Endothelial cell of umbilical vein (primary cell): ENCODE measurements at regions not wholly inside any gene's neighbourhood (a gene's known extent, or its start where the extent isn't known, plus 50 kb on each side); places are given as distances from the start of the nearest gene placed in this dataset.

Source experiments
- BruUV-seq: library from RNA; stranded (reverse); fragments of 400-500 nt; replicated peaks from 2 replicates; lab custom pipeline; 2021; lab: Mats Ljungman, UMichigan
- CTCF ChIA-PET: fragments of 300-600, 350-600 bp; sonication (Branson Sonifier 250); formaldehyde crosslinking; loops from one replicate; lab custom pipeline; 2021; ENCODE audit warnings: antibody characterized with exemption, inconsistent platforms; lab: Charles Lee
- POLR2A ChIA-PET: fragments of 300-600, 350-600 bp; sonication (Branson Sonifier 250); formaldehyde crosslinking; loops from one replicate; lab custom pipeline; 2021; ENCODE audit warnings: antibody characterized with exemption, inconsistent platforms; lab: Charles Lee
- DNase-seq: peaks from one replicate; pipeline ENCODE4 v3.0.0-alpha.2; 2011; ENCODE audit warnings: low read depth, low spot score
- FAIRE-seq: peaks from 2 replicates; lab custom pipeline; 2011; peaks lifted over from hg19 to GRCh38; lab: Jason Lieb, UNC
- H2AFZ ChIP-seq: 2 replicates; pipeline ENCODE4 v1.6.0; 2012; ENCODE audit warnings: low read depth, low read length, control low read depth, inconsistent platforms
- H3K27ac ChIP-seq: 2 replicates; pipeline ENCODE4 v1.5.1; 2011; ENCODE audit warnings: low read depth, mild to moderate bottlenecking, control low read depth, low read length, moderate library complexity; ENCODE audit not compliant: insufficient read depth
- H3K27me3 ChIP-seq, 2 experiments: 2 replicates each; pipeline versions ENCODE4 v1.6.0 to v1.6.1; 2011; ENCODE audit warnings: low read length in 2 of 2, mixed read lengths in 1 of 2; ENCODE audit not compliant: control insufficient read depth in 2 of 2, insufficient read depth in 2 of 2
- H3K36me3 ChIP-seq, 2 experiments: 2 replicates in 1 of 2; 3 replicates in 1 of 2; pipeline ENCODE4 v1.5.1; 2011; ENCODE audit warnings: low read length in 2 of 2, mild to moderate bottlenecking in 1 of 2, moderate library complexity in 1 of 2; ENCODE audit not compliant: control insufficient read depth in 2 of 2, insufficient read depth in 2 of 2; ENCODE audit errors: extremely low read depth in 1 of 2
- H3K4me1 ChIP-seq: 3 replicates; pipeline ENCODE4 v1.5.1; 2011; ENCODE audit warnings: mild to moderate bottlenecking, low read length; ENCODE audit not compliant: control insufficient read depth, insufficient read depth; ENCODE audit errors: extremely low read depth
- H3K4me2 ChIP-seq: 2 replicates; pipeline ENCODE4 v1.6.1; 2011; ENCODE audit warnings: low read length, control low read depth, mixed read lengths; ENCODE audit not compliant: insufficient read depth
- H3K4me3 ChIP-seq, 3 experiments: fragments of 200-600 bp in 1 of 3; sonication (generic), shearing (Covaris generic) in 1 of 3; replicated peaks in 1 of 3; 2 replicates each; pipeline ENCODE4 v1.5.1; 2011 to 2016; ENCODE audit warnings: control low read depth in 3 of 3, low read length in 3 of 3, mild to moderate bottlenecking in 2 of 3, inconsistent platforms in 1 of 3, low read depth in 1 of 3, moderate library complexity in 1 of 3; ENCODE audit not compliant: insufficient read depth in 1 of 3
- H3K79me2 ChIP-seq: 2 replicates; pipeline ENCODE4 v1.6.0; 2012; ENCODE audit warnings: low read length, inconsistent platforms; ENCODE audit not compliant: control insufficient read depth, insufficient read depth
- H3K9ac ChIP-seq: replicated peaks from 2 replicates; pipeline ENCODE3; 2011; ENCODE audit warnings: low read length, control low read depth; ENCODE audit not compliant: insufficient read depth; ENCODE audit errors: extremely low read depth
- H3K9me1 ChIP-seq: replicated peaks from 3 replicates; pipeline ENCODE4 v1.6.0; 2011; ENCODE audit warnings: mild to moderate bottlenecking, low read length; ENCODE audit not compliant: control insufficient read depth, insufficient read depth; ENCODE audit errors: extremely low read depth
- H3K9me3 ChIP-seq: replicated peaks from 2 replicates; pipeline ENCODE4 v1.5.1; 2012; ENCODE audit warnings: low read length, inconsistent platforms; ENCODE audit not compliant: control insufficient read depth, insufficient read depth
- H4K20me1 ChIP-seq: replicated peaks from 2 replicates; pipeline ENCODE3; 2011; ENCODE audit warnings: mild to moderate bottlenecking, low read length; ENCODE audit not compliant: control insufficient read depth, insufficient read depth; ENCODE audit errors: extremely low read depth
- EZH2 ChIP-seq: IDR thresholded peaks from 2 replicates; pipeline ENCODE4 v1.6.1; 2012; ENCODE audit warnings: borderline replicate concordance, low read depth, mild to moderate bottlenecking, moderate library complexity, low read length, inconsistent platforms; ENCODE audit not compliant: severe bottlenecking
- FOS ChIP-seq: IDR thresholded peaks from 2 replicates; pipeline ENCODE4 v1.6.1; 2011; ENCODE audit warnings: mild to moderate bottlenecking, low read length, moderate library complexity, borderline replicate concordance; ENCODE audit not compliant: insufficient read depth
- GATA2 ChIP-seq: IDR thresholded peaks from 2 replicates; pipeline ENCODE4 v1.7.0; 2011; ENCODE audit warnings: low read depth, mild to moderate bottlenecking, moderate library complexity, mixed read lengths, low read length; ENCODE audit not compliant: insufficient read length, insufficient read depth
- JUN ChIP-seq: IDR thresholded peaks from 2 replicates; pipeline ENCODE4 v1.6.1; 2011; ENCODE audit warnings: borderline replicate concordance, low read depth; ENCODE audit not compliant: insufficient read length, insufficient read depth
- MYC ChIP-seq: IDR thresholded peaks from one replicate; pipeline ENCODE4 v1.6.1; 2011; ENCODE audit warnings: mild to moderate bottlenecking, low read depth, low read length
- POLR2A ChIP-seq: IDR thresholded peaks from 2 replicates; pipeline ENCODE4 v1.6.1; 2012; ENCODE audit warnings: low read depth, mild to moderate bottlenecking, control low read depth, low read length
- POLR2AphosphoS5 ChIP-seq: IDR thresholded peaks from 2 replicates; pipeline ENCODE4 v1.6.1; 2012; ENCODE audit warnings: low read depth, mild to moderate bottlenecking, control low read depth, low read length, moderate library complexity; ENCODE audit not compliant: insufficient read depth
- dilution Hi-C: fragments of 300-500 bp; cut with MboI; formaldehyde crosslinking; loops from one replicate; pipeline ENCODE4 v1.15.0; 2019; ENCODE audit warnings: low sequenced_read_pairs; ENCODE audit not compliant: extremely low pct_ligation_motif_present
- intact Hi-C: fragments of 100-400 bp; cut with micrococcal nuclease; formaldehyde crosslinking; loops from one replicate; pipeline ENCODE4 v1.10.0; 2022
- TF ChIP-seq, protein P1 (sequence below), 2 donors: IDR thresholded peaks; 1 replicate in 1 of 2; 2 replicates in 1 of 2; pipeline ENCODE4 v1.5.1; 2011; ENCODE audit warnings: low read length in 2 of 2, mild to moderate bottlenecking in 2 of 2, moderate library complexity in 2 of 2, control low read depth in 1 of 2, inconsistent platforms in 1 of 2, low read depth in 1 of 2; ENCODE audit not compliant: insufficient read depth in 1 of 2; ENCODE audit errors: extremely low read depth in 1 of 2
- TF ChIP-seq, protein P2 (sequence below): IDR thresholded peaks from 2 replicates; pipeline ENCODE4 v1.6.1; 2011; ENCODE audit not compliant: insufficient read depth, insufficient read length

DNA sequence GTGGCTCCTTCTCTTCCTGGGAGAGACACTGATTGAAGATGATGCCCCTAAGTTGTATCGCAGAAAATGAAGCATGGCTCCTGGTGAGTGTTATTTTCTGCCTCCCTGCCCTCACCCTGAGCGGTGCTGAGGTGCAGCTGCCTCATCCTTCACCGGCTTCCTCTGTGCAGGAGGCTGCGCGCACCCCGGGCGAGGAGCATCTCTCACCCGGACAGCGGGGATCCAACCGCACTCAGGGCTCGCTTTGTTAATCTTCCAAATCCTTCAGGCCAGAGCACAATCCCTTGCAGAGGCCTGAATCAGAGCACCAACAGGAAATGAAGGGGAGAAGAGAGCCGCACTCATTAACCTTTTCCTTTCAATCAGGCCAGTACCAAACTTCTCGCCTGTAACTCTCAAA, 910.3 kb downstream of the CCSER2 start:
- Histone ChIP-seq H3K4me1 (no peaks in the 10 kb centered on the region), H3K9ac (no peak overlapping the region), H3K9me1 (no peaks in the 10 kb centered on the region), H2AFZ (no peak overlapping the region), H3K4me3 (no peak overlapping the region), H3K27me3 (no peaks in the 10 kb centered on the region), H3K36me3 (no peaks in the 10 kb centered on the region), H3K9me3 (peaks cover 3% of the 10 kb centered on the region), H3K4me2 (no peak overlapping the region), H3K79me2 (no peaks in the 10 kb centered on the region), H4K20me1 (no peaks in the 10 kb centered on the region), H3K27ac (no peak overlapping the region)
- no peak for TF ChIP-seq GATA2
- TF ChIP-seq EZH2, result no peak
- TF ChIP-seq POLR2AphosphoS5, result no peak
- TF ChIP-seq FOS, result no peak
- TF ChIP-seq JUN, result no peak
- TF ChIP-seq, protein P1, sequence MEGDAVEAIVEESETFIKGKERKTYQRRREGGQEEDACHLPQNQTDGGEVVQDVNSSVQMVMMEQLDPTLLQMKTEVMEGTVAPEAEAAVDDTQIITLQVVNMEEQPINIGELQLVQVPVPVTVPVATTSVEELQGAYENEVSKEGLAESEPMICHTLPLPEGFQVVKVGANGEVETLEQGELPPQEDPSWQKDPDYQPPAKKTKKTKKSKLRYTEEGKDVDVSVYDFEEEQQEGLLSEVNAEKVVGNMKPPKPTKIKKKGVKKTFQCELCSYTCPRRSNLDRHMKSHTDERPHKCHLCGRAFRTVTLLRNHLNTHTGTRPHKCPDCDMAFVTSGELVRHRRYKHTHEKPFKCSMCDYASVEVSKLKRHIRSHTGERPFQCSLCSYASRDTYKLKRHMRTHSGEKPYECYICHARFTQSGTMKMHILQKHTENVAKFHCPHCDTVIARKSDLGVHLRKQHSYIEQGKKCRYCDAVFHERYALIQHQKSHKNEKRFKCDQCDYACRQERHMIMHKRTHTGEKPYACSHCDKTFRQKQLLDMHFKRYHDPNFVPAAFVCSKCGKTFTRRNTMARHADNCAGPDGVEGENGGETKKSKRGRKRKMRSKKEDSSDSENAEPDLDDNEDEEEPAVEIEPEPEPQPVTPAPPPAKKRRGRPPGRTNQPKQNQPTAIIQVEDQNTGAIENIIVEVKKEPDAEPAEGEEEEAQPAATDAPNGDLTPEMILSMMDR (IDR thresholded peaks at IDR 0.05; ENCODE audit: extremely low read depth in 1 of 2, insufficient read depth in 1 of 2, low read depth in 1 of 2, low read length in 2 of 2), result no peak
- no peak for TF ChIP-seq MYC
- TF ChIP-seq, protein P2, sequence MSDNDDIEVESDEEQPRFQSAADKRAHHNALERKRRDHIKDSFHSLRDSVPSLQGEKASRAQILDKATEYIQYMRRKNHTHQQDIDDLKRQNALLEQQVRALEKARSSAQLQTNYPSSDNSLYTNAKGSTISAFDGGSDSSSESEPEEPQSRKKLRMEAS, result no peak
- no peak for TF ChIP-seq POLR2A
- ChIA-PET CTCF (no interaction called here), POLR2A (no interaction called here)
- no TSS peak for BruUV-seq
- FAIRE-seq, result no peak
- DNase-seq, result no peak
- dilution Hi-C loops, result no loop called here
- intact Hi-C loops, result no loop called here
